PC-9 (cell line): ENCODE measurements at regions not wholly inside any gene's neighbourhood (a gene's known extent, or its start where the extent isn't known, plus 50 kb on each side); places are given as distances from the start of the nearest gene placed in this dataset.

ENCODE experiments used
- EZH2 ChIP-seq: fragments of 200-600 bp; sonication (generic); IDR thresholded peaks from 2 replicates; pipeline ENCODE4 v1.8.0; 2017; ENCODE audit warnings: antibody characterized with exemption, low read depth
- TF ChIP-seq, protein P1 (sequence below): fragments of 200-600 bp; sonication (generic); conservative IDR thresholded peaks from 2 replicates; pipeline ENCODE4 v1.6.1; 2017; ENCODE audit warnings: mixed run types, antibody characterized with exemption, mild to moderate bottlenecking, moderate library complexity

DNA sequence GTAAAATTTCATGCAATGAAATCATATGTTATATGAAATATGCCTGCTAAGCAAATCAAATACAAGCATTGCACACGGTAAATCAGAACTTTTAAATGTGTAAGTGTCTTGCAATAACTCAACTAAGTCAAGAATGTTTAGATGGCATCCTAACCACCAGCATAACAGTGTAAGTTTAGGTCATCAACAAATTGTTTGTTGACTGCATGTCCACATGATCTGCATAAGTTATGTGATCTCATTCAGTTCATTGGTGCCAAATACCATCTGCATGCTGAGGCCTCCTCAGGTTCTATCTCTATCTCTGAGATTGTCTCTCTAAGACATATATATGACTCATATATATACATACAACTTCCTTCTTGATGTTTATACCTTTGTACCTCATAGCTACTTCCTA is 159.6 kb upstream of the STK32A start:
- TF ChIP-seq, protein P1, sequence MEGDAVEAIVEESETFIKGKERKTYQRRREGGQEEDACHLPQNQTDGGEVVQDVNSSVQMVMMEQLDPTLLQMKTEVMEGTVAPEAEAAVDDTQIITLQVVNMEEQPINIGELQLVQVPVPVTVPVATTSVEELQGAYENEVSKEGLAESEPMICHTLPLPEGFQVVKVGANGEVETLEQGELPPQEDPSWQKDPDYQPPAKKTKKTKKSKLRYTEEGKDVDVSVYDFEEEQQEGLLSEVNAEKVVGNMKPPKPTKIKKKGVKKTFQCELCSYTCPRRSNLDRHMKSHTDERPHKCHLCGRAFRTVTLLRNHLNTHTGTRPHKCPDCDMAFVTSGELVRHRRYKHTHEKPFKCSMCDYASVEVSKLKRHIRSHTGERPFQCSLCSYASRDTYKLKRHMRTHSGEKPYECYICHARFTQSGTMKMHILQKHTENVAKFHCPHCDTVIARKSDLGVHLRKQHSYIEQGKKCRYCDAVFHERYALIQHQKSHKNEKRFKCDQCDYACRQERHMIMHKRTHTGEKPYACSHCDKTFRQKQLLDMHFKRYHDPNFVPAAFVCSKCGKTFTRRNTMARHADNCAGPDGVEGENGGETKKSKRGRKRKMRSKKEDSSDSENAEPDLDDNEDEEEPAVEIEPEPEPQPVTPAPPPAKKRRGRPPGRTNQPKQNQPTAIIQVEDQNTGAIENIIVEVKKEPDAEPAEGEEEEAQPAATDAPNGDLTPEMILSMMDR: no peak
- TF ChIP-seq EZH2: no peak
